ENCODE measurements at regions not wholly inside any gene's neighbourhood (a gene's known extent, or its start where the extent isn't known, plus 50 kb on each side); places are given as distances from the start of the nearest gene placed in this dataset.

DNA sequence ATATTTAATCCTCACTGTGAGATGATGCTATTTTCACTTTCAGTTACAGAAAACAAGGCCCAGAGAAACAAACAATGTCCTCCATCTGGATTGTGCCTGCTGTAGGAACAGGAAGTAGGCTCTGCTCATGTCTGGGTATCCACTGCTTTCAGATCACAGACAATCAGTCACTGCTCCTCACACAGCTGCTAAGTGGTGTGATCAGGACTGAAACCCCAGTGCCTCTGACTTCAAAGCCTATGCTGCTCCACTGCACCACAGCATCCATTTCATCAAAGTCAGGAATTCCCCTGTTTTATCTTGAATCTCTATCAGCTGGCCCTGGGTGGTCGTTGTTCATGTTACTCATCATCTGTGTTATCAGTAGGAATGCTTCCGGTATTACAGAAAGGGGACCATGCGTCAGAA lies 303.8 kb upstream of the TRIB2 start:
- TF ChIP-seq HOXB13 (CRISPR knock-in tag; IDR thresholded peaks at IDR 0.05; ENCODE audit: low read depth): no peak
- TF ChIP-seq, protein P1, sequence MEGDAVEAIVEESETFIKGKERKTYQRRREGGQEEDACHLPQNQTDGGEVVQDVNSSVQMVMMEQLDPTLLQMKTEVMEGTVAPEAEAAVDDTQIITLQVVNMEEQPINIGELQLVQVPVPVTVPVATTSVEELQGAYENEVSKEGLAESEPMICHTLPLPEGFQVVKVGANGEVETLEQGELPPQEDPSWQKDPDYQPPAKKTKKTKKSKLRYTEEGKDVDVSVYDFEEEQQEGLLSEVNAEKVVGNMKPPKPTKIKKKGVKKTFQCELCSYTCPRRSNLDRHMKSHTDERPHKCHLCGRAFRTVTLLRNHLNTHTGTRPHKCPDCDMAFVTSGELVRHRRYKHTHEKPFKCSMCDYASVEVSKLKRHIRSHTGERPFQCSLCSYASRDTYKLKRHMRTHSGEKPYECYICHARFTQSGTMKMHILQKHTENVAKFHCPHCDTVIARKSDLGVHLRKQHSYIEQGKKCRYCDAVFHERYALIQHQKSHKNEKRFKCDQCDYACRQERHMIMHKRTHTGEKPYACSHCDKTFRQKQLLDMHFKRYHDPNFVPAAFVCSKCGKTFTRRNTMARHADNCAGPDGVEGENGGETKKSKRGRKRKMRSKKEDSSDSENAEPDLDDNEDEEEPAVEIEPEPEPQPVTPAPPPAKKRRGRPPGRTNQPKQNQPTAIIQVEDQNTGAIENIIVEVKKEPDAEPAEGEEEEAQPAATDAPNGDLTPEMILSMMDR (IDR thresholded peaks at IDR 0.05): no peak
- no peak for TF ChIP-seq EP300 (IDR thresholded peaks at IDR 0.05)
- TF ChIP-seq PBX3 (IDR thresholded peaks at IDR 0.05): no peak
- TF ChIP-seq MYC (IDR thresholded peaks at IDR 0.05; ENCODE audit: borderline replicate concordance, low read length): no peak
- TF ChIP-seq RNF2 (IDR thresholded peaks at IDR 0.05; ENCODE audit: borderline replicate concordance, low read depth): no peak
- no peak for TF ChIP-seq PHF8 (IDR thresholded peaks at IDR 0.05; ENCODE audit: borderline replicate concordance, low read depth)

All from A549 (cell line).